Activated CD8-positive, alpha-beta T cell treated with anti-CD3 and anti-CD28 coated beads for 36 hours (primary cell): ENCODE measurements at regions not wholly inside any gene's neighbourhood (a gene's known extent, or its start where the extent isn't known, plus 50 kb on each side); places are given as distances from the start of the nearest gene placed in this dataset.
"Not testable (repeated sequence)": the region's sequence is repeated elsewhere in the genome, so short reads cannot be mapped to it uniquely, and the experiment has no call there.

Experiments
- ATAC-seq: fragments of 200-7000 bp; cut with Tn5 transposase; one replicate; pipeline ENCODE4 v1.10.0; 2021; ENCODE audit warnings: mild to moderate bottlenecking, moderate library complexity
- CTCF ChIA-PET: fragments of 350-600 bp; sonication (Branson Sonifier 250); formaldehyde crosslinking; loops from one replicate; lab custom pipeline; 2021; ENCODE audit warnings: antibody characterized with exemption; lab: Charles Lee
- POLR2A ChIA-PET: fragments of 350-600 bp; sonication (Branson Sonifier 250); formaldehyde crosslinking; loops from one replicate; lab custom pipeline; 2021; ENCODE audit warnings: antibody characterized with exemption; lab: Charles Lee
- DNase-seq: peaks from one replicate; pipeline ENCODE4 v3.0.0-alpha.2; 2020
- H3K27ac Mint-ChIP-seq: one replicate; pipeline ENCODE4 v1.8.0; 2021; ENCODE audit warnings: mild to moderate bottlenecking, mixed read lengths
- H3K27me3 Mint-ChIP-seq: one replicate; pipeline ENCODE4 v1.8.0; 2021; ENCODE audit warnings: mixed read lengths
- H3K36me3 Mint-ChIP-seq: one replicate; pipeline ENCODE4 v1.8.0; 2021; ENCODE audit warnings: low read depth, mixed read lengths
- H3K4me1 Mint-ChIP-seq: one replicate; pipeline ENCODE4 v1.8.0; 2021; ENCODE audit warnings: low read depth, mixed read lengths
- H3K4me3 Mint-ChIP-seq: one replicate; pipeline ENCODE4 v1.8.0; 2021; ENCODE audit warnings: mild to moderate bottlenecking, moderate library complexity, mixed read lengths
- H3K9me3 Mint-ChIP-seq: one replicate; pipeline ENCODE4 v1.8.0; 2021; ENCODE audit warnings: mixed read lengths
- intact Hi-C: fragments of 100-400 bp; cut with micrococcal nuclease; formaldehyde crosslinking; loops from one replicate; pipeline ENCODE4 v1.10.0; 2022
- TF ChIP-seq, protein P1 (sequence below): fragments of 200-600 bp; IDR thresholded peaks from one replicate; pipeline ENCODE4 v1.8.0; 2022; ENCODE audit warnings: antibody characterized with exemption, mild to moderate bottlenecking

DNA sequence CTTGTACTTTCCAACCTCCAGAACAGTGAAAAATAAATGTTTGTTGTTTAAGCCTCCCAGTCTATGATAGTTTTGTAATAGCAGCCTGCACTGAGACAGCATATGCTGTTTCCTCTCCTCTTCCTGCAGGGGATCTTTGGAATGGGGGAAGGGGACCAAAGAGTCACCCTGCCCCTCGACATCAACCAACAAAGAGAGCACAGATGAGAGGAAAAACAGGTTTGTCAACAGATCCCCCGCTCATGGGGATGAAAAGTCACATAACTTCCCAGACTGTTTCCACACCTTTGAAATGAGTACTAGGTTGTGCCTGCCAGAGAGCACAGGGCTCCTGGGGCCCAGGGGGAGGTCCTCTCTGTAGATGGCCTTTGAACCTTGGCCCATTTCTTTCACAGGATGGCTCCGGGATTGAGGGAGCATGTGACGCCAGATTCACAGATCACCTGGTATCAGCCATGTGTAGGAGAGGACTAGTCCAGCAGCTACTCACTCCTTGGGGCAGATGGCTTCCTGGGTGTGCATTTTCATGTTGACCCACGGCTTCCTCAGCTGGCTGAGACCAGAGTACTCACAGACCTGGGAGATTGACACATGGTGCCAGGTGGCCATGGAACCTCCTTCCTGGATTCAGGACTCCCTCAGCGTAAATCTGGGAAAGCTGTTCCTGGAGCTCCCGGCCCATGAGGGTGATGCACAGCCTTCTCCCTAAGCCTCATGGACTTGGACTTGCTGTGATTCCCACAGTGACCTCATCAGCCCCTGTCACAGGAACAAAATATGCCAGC is 125.6 kb downstream of the CXCL12 start:
- DNase-seq (no peak), ATAC-seq (no peak)
- intact Hi-C loops: no loop called here
- TF ChIP-seq, protein P1, sequence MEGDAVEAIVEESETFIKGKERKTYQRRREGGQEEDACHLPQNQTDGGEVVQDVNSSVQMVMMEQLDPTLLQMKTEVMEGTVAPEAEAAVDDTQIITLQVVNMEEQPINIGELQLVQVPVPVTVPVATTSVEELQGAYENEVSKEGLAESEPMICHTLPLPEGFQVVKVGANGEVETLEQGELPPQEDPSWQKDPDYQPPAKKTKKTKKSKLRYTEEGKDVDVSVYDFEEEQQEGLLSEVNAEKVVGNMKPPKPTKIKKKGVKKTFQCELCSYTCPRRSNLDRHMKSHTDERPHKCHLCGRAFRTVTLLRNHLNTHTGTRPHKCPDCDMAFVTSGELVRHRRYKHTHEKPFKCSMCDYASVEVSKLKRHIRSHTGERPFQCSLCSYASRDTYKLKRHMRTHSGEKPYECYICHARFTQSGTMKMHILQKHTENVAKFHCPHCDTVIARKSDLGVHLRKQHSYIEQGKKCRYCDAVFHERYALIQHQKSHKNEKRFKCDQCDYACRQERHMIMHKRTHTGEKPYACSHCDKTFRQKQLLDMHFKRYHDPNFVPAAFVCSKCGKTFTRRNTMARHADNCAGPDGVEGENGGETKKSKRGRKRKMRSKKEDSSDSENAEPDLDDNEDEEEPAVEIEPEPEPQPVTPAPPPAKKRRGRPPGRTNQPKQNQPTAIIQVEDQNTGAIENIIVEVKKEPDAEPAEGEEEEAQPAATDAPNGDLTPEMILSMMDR: no peak
- no peak overlapping the region for H3K4me3 Mint-ChIP-seq
- no peaks in the 10 kb centered on the region for H3K9me3 Mint-ChIP-seq
- ChIA-PET CTCF (no interaction called here), POLR2A (interaction anchor here (0.6 kb wide), 1 partner anchor 27 kb away, joined by 3 read pairs; no protein-coding TSS in a partner anchor)
- H3K27ac Mint-ChIP-seq: no peak overlapping the region
- H3K4me1 Mint-ChIP-seq: no peaks in the 10 kb centered on the region
- H3K36me3 Mint-ChIP-seq: no peaks in the 10 kb centered on the region
- no peaks in the 10 kb centered on the region for H3K27me3 Mint-ChIP-seq

DNA sequence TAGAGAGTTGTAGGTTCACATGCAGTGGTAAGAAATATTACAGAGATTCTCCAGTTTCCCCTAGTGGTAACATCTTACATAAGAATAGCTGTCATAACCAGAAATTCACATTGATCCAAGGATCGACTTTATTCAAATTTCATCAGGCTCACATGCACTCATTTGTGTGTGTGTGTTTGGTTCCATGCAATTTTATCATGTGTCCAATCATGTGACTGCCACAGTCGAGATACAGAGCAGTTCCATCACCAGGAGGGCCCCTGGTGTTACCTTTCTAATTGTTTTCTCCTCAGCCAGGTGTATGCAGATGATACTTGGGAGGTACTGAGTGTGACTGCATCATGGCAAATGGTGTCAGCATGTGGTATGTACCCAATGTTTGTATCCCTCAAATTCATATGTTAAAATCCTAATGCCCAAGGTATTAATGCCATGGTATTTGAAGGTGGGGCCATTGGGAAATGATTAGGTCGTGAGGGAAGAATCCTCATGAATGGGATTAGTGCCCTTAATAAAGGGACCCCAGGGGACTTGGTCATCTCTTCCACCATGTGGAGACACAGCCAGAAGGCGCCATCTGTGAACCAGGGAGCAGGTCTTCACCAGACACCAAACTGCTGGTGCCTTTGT is 126.3 kb downstream of the CXCL12 start:
- TF ChIP-seq, protein P1: no peak
- ATAC-seq (no peak), DNase-seq (no peak)
- Mint-ChIP-seq H3K27ac (no peak overlapping the region), H3K4me1 (no peaks in the 10 kb centered on the region), H3K9me3 (no peaks in the 10 kb centered on the region), H3K36me3 (no peaks in the 10 kb centered on the region), H3K4me3 (no peak overlapping the region), H3K27me3 (no peaks in the 10 kb centered on the region)
- POLR2A ChIA-PET: no interaction called here
- CTCF ChIA-PET: no interaction called here
- intact Hi-C loops: no loop called here

DNA sequence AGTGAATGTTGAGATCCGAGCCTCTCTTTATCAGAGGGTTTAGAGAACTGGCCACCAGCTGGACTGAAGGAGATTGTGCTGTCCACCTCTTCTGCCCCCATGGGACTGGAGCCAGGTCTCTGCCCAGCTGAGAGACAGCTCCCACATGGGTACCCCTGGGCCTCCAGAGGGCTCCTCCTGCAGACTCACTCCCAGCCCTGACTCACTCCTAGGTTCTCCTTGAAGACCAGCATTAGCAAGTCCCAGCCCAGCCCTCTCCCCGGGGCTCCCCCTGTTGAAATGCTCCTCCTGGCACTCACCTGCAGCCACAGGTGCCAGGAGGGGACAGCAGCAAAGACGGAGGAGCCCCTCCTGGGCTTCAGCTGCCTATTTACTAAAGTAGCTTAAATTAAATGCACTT is 126.9 kb downstream of the CXCL12 start:
- ChIA-PET CTCF (no interaction called here), POLR2A (no interaction called here)
- Mint-ChIP-seq H3K4me3 (no peak overlapping the region), H3K36me3 (no peaks in the 10 kb centered on the region), H3K9me3 (no peaks in the 10 kb centered on the region), H3K4me1 (no peaks in the 10 kb centered on the region), H3K27ac (no peak overlapping the region), H3K27me3 (no peaks in the 10 kb centered on the region)
- no peak for DNase-seq
- no peak for ATAC-seq
- intact Hi-C loops: no loop called here
- TF ChIP-seq, protein P1: no peak

DNA sequence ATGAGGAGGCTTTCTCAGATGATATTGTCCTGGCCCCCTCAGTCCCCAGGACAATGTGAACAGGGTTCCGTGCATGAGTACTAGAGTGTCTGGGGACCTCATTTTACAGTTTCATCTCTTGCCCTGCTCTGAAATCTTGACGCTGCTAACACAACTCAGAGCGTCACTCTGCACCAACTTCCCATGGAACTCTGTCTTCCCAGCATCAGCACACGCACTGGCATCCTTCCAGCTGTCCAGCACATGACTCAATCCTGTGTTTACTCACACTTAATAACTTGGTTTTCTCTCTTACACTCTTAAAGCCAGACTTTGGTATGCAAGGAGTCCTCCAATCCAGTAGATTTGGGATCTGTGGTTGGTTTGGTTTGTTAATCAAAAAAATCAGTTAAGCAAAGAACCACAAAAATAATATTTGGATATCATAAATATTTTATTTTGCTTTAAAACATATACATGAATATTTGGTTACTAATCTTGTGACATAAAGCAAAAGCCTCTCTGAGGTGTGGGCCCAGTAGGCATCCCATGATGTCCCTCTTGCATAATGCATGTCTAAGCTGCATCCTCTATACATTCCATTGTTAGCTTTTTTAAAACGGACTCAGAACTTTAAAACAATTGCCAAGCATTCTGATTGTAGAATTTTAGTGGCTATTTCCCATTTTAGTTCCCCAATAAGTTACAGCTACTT is 131.0 kb downstream of the CXCL12 start:
- Mint-ChIP-seq H3K4me3 (no peak overlapping the region), H3K27me3 (peaks cover 3% of the 10 kb centered on the region), H3K9me3 (no peaks in the 10 kb centered on the region), H3K36me3 (no peaks in the 10 kb centered on the region), H3K4me1 (no peaks in the 10 kb centered on the region), H3K27ac (no peak overlapping the region)
- TF ChIP-seq, protein P1: no peak
- intact Hi-C loops: no loop called here
- DNase-seq (no peak), ATAC-seq (no peak)
- ChIA-PET POLR2A (no interaction called here), CTCF (no interaction called here)

DNA sequence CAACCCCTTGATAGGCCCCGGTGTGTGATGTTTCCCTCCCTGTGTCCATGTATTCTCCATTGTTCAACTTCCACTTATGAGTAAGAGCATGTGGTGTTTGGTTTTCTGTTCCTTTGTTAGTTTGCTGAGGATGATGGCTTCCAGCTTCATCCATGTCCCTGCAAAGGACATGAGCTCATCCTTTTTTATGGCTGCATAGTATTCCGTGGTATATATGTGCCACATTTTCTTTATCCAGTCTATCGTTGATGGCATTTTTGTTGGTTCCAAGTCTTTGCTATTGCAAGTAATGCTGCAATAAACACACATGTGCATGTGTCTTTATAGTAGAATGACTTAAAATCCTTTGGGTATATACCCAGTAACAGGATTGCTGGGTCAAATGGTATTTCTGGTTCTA is 132.3 kb downstream of the CXCL12 start:
- H3K4me3 Mint-ChIP-seq, H3K27ac Mint-ChIP-seq, DNase-seq, H3K27me3 Mint-ChIP-seq, H3K4me1 Mint-ChIP-seq, H3K36me3 Mint-ChIP-seq, intact Hi-C loops, POLR2A ChIA-PET, ATAC-seq, CTCF ChIA-PET, H3K9me3 Mint-ChIP-seq: not testable (repeated sequence)

DNA sequence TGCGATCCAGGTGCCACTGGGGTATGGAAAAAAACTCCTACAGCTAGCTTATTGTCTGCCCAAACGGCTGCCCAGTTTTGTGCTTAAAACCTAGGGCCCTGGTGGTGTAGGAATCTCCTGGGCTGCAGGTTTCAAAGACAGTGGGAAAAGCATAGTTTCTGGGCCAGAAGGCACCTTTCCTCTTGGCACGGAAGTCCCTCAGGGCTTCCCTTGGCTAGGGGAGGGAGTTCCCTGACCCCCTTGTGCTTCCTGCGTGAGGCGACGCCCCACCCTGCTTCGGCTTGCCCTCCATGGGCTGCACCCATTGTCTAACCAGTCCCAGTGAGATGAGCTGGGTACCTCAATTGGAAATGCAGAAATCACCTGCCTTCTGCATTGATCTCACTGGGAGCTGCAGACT is 135.0 kb downstream of the CXCL12 start:
- H3K9me3 Mint-ChIP-seq, intact Hi-C loops, CTCF ChIA-PET: not testable (repeated sequence)

More for the DNA sequence above, 135.0 kb downstream of the CXCL12 start:
- H3K36me3 Mint-ChIP-seq, H3K27ac Mint-ChIP-seq, H3K4me3 Mint-ChIP-seq, DNase-seq, POLR2A ChIA-PET, H3K27me3 Mint-ChIP-seq, ATAC-seq, H3K4me1 Mint-ChIP-seq: not testable (repeated sequence)
